ENCODE measurements at regions not wholly inside any gene's neighbourhood (a gene's known extent, or its start where the extent isn't known, plus 50 kb on each side); places are given as distances from the start of the nearest gene placed in this dataset.

DNA sequence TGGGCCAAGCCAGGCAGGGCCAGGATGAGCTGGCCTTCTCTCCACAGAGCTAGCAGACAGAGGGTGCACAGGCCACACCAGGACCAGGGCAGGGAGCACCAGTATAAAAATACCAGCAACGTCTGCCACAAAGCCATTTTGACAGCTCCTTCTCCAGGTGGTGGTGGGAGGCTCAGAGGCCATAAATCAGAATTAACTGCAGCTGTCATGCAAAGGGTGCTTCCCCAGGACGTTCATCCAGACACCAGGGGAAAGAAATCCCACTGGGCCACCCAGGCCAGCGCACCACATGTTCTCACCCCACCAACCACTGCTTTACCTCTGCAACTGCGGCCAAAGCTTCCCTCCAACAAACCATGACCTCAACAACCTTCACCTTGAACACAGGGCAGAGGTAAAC is 403.7 kb upstream of the TRPC7 start:
- Histone ChIP-seq H4K8ac (ENCODE audit: extremely low read depth, insufficient read depth, low read length) (no peak overlapping the region), H3K27ac (ENCODE audit: low read depth, low read length) (no peak overlapping the region), H2BK20ac (ENCODE audit: low read length) (peak overlapping the region; percentile 1), H3K14ac (ENCODE audit: insufficient read length) (no peak overlapping the region), H3K23me2 (ENCODE audit: low read depth, low read length) (no peaks in the 10 kb centered on the region), H3K4me3 (ENCODE audit: extremely low read depth in 1 of 4, insufficient read depth in 2 of 4, low read depth in 3 of 4, low read length in 4 of 4) (no peak overlapping the region), H3K36me3 (ENCODE audit: control insufficient read depth in 2 of 4, insufficient read depth in 4 of 4, low read length in 3 of 4) (no peaks in the 10 kb centered on the region), H3K56ac (replicated peaks; ENCODE audit: insufficient read length, low read depth, low read length) (no peak overlapping the region), H2BK15ac (ENCODE audit: low read length) (no peak overlapping the region), H2BK5ac (ENCODE audit: low read depth, low read length) (peak overlapping the region; percentile 48; the same call in 1 of the 2 replicates), H3K79me2 (ENCODE audit: control insufficient read depth in 1 of 2, insufficient read depth in 2 of 2, low read length in 2 of 2) (no peaks in the 10 kb centered on the region), H2BK12ac (ENCODE audit: low read depth, low read length) (peak overlapping the region; percentile 51; the same call in 1 of the 2 replicates), H2AFZ (ENCODE audit: low read length) (no peak overlapping the region), H2AK5ac (ENCODE audit: low read depth, low read length) (no peak overlapping the region; the same call in 1 of the 2 replicates), H3K9me3 (ENCODE audit: insufficient read depth in 2 of 2, low read depth in 1 of 2, low read length in 1 of 2) (no peaks in the 10 kb centered on the region), H4K91ac (replicated peaks; ENCODE audit: insufficient read length, low read length) (peak overlapping the region; percentile 12), H3K9ac (replicated peaks in 1 of 4; ENCODE audit: extremely low read depth in 1 of 4, low read depth in 3 of 4, low read length in 3 of 4) (no peak overlapping the region), H3K23ac (ENCODE audit: insufficient read length) (no peak overlapping the region), H3K4ac (replicated peaks; ENCODE audit: insufficient read length, low read depth, low read length) (no peak overlapping the region), H3K18ac (ENCODE audit: extremely low read depth, low read length) (peak overlapping the region; percentile 54; the same call in 1 of the 2 replicates), H3K27me3 (replicated peaks in 1 of 4; ENCODE audit: control insufficient read depth in 3 of 4, extremely low read depth in 1 of 4, insufficient read depth in 3 of 4, low read length in 3 of 4) (peaks cover 0 to 1% (median 0%) of the 10 kb centered on the region in 4 experiments; a peak in 1 of 7 replicates), H3K4me1 (replicated peaks in 1 of 4; ENCODE audit: control insufficient read depth in 3 of 4, insufficient read depth in 4 of 4, low read length in 3 of 4) (peaks cover 0 to 2% (median 0%) of the 10 kb centered on the region in 4 experiments; a peak in 3 of 7 replicates), H3K79me1 (ENCODE audit: low read depth, low read length) (no peaks in the 10 kb centered on the region; the same call in 1 of the 2 replicates), H4K20me1 (replicated peaks in 1 of 2; ENCODE audit: control insufficient read depth in 1 of 2, insufficient read depth in 2 of 2, low read length in 2 of 2) (no peaks in the 10 kb centered on the region), H3K4me2 (ENCODE audit: insufficient read depth in 1 of 2, low read depth in 2 of 2, low read length in 2 of 2) (no peak overlapping the region), H4K5ac (ENCODE audit: insufficient read length, low read depth, low read length) (no peak overlapping the region), H2BK120ac (replicated peaks; ENCODE audit: low read depth, low read length) (no peak overlapping the region)
- CTCF ChIA-PET (ENCODE audit: partially characterized antibody): interaction anchor here (0.6 to 7.2 kb wide), 34 partner anchors 11 to 557 kb away, joined by 3 to 70 read pairs (median 4); partner anchors contain the start of gene TRPC7
- DNase-seq (ENCODE audit: low read depth in 1 of 2, low spot score in 2 of 2) (no peak), FAIRE-seq (no peak)
- WGBS, 2 experiments (ENCODE audit: extremely low coverage in 1 of 2, insufficient coverage in 1 of 2, insufficient read length in 1 of 2, insufficient replicate concordance in 2 of 2, low coverage in 1 of 2, low lambda C conversion rate in 2 of 2, missing lambda C conversion rate in 1 of 2): 88% methylated on average over 4 of the region's 4 CpGs; no CpG with 5 or more reads in 1 of the 2 experiments
- POLR2A ChIA-PET (ENCODE audit: partially characterized antibody): no interaction called here
- TF ChIP-seq RXRA (IDR thresholded peaks at IDR 0.05; ENCODE audit: insufficient read depth, low read depth, low read length): no peak
- no peak for TF ChIP-seq SP4 (IDR thresholded peaks at IDR 0.05; ENCODE audit: low read length)
- no peak for TF ChIP-seq CEBPB (IDR thresholded peaks at IDR 0.05; ENCODE audit: low read depth, low read length)
- TF ChIP-seq SP2 (IDR thresholded peaks at IDR 0.05; ENCODE audit: low read length): no peak
- no peak for TF ChIP-seq TEAD4 (IDR thresholded peaks at IDR 0.05; ENCODE audit: low read depth, low read length)
- TF ChIP-seq EGR1 (IDR thresholded peaks at IDR 0.05; ENCODE audit: borderline replicate concordance, low read depth, low read length): no peak
- TF ChIP-seq POLR2AphosphoS5 (IDR thresholded peaks at IDR 0.05; ENCODE audit: low read depth, low read length): no peak
- no peak for TF ChIP-seq JUND (IDR thresholded peaks at IDR 0.05; ENCODE audit: low read length)
- no peak for TF ChIP-seq GTF2F1 (IDR thresholded peaks at IDR 0.05; ENCODE audit: borderline replicate concordance, low read depth, low read length)
- no peak for TF ChIP-seq NANOG (IDR thresholded peaks at IDR 0.05; ENCODE audit: insufficient read depth, low read depth, low read length, poor library complexity, severe bottlenecking)
- TF ChIP-seq ATF3 (IDR thresholded peaks at IDR 0.05; ENCODE audit: insufficient read depth, low read depth, low read length): no peak
- TF ChIP-seq SP1 (IDR thresholded peaks at IDR 0.05; ENCODE audit: low read depth, low read length): no peak
- TF ChIP-seq SIRT6 (IDR thresholded peaks at IDR 0.05; ENCODE audit: low read length): no peak
- TF ChIP-seq BACH1 (IDR thresholded peaks at IDR 0.05; ENCODE audit: low read length): no peak
- TF ChIP-seq E2F6 (IDR thresholded peaks at IDR 0.05): no peak

All from H1 (cell line).